Fibroblast of skin of left quadriceps (primary cell): ENCODE measurements at regions not wholly inside any gene's neighbourhood (a gene's known extent, or its start where the extent isn't known, plus 50 kb on each side); places are given as distances from the start of the nearest gene placed in this dataset.

ENCODE experiments used
- DNase-seq, 2 experiments: peaks; one replicate each; pipeline ENCODE4 v3.0.0-alpha.2; 2013; ENCODE audit warnings: low read depth in 2 of 2

DNA sequence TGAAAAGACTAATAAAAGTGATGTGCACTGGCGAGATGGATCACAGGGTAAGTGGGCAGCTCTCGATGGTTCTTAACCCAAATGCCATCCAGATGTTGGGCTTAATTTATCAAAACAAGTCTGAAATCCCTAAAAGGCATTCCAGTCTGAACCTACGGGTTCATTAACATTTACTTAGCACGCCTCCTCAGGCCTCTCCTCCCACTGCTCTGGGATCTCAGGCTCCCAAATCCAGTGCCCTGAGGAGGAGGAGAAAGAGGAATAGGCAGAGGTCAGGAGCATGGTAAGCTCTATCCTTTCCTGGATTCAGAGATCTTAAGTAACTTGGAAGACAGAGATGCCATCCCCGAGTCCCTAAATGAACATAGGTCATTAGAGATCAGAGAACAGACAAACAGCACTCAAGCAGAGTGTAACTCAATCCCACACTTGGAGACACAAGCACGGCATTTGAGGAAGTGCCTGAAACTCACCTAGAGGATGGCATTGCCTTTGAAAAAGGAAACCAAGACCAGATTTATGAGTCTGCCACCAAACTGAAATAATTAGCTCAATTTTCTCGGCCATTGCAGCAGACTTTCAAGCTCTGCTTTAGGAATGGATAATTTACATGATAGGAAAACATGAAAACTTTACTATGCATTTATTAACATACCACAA is 140.9 kb downstream of the CXCL12 start:
- no peak for DNase-seq

- no peak for DNase-seq
Measured at GRCh38 chr10:44242826-44243225, 142.1 kb downstream of the CXCL12 start.

- DNase-seq = no peak
Measured at GRCh38 chr10:44242091-44242490, 142.8 kb downstream of the CXCL12 start.

DNA sequence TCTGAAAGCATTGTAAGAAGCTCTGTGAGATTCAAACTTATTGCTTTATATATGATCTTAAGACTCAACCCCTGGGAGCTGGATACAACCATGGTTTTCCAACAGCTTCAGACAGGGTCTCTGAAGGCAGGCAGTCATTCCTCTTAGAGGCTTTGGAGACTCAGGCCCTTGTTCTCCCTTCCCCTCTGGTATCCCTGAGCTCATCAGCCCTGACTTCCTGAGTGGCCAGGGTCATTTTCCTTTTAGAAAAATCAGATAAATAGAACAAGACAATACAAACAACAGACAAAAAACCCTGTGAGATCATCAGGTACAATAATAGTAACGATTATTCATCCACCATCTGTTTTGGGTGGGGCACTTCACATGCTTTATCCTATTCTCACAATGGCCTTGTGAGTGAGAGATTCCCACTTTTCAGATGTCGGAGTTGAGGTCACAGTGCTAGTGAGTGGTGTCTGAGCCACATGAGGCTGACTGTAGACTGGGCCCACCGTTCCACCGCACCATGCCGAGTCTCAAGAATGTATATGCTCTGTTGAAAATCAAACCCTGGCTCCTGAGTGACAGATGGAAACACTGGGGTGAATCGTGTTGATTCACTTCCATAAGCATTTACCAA is 144.2 kb downstream of the CXCL12 start:
- no peak for DNase-seq

DNA sequence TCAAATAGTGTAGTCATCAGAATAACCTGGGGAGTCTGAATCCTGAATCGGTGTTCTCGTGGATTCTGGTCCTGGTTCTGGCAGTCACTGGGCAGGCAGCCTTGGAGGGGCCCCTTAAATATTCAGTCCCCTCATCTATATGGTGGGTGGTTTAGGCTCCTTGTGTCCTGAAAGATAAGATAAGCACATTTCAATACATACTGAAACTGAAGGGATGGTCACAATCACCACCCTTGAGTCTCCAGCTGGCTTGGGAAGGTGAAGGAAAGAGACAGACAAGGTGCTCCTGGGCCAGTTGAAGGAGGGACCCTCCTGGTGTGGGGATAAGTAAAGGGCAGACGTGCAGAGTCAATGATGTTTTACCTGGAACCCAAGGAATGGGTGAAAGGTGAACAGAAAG is 146.7 kb downstream of the CXCL12 start:
- DNase-seq = no peak

- DNase-seq = no peak
Measured at GRCh38 chr10:44237364-44238049, 147.4 kb downstream of the CXCL12 start.

GRCh38 chr10:44235363-44235762 is 149.5 kb downstream of the CXCL12 start:
- no peak for DNase-seq

GRCh38 chr10:44234483-44234875 is 150.4 kb downstream of the CXCL12 start:
- DNase-seq = no peak

DNA sequence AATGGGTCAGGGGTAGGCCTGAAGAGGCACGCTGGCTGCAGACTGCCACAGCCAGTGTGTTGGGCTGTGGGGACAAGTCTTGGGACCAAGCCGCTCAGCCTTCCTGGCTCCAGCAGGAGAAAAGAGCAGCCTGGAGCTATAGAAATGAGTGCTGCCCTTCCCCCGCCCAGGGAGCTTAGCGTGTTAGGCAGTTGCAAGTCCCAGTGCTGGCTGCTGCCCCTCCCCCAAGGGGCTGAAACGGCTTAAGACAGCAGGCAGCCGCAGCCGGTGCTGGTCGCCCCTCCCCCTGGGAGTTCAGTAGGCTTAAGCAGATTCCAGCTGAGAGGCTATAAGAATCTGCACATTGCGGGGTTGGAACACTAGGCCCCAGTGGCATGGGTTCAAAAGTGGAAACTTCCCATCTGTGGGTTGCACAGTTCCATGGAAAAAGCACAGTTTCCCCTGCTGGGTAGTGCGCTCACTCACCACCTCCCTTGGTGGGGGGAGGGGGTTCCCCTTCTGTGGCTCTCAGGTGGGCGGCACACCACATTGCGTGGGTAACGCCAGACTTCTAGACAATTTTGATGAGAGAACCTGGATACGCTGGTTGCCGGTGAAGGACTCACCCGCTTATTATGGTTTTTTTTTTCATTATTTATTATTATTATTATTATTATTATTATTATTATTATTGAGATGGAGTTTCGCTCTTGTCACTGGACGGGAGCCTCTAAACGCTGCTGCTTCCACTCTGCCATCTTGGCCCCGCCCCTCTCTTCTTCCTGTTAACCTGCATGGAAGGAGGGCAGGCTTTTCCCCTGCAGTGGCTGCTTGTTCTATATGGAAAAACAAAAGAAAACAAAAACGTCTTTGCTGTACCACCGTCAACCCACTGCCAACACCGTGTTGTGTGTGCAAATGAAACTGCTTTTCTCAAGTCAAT is 151.1 kb downstream of the CXCL12 start:
- peak; percentile 60 to 69 for DNase-seq

- no peak for DNase-seq
Measured at GRCh38 chr10:44217274-44217820, 167.6 kb downstream of the CXCL12 start.

- no peak for DNase-seq
Measured at GRCh38 chr10:44216073-44216472, 168.8 kb downstream of the CXCL12 start.

GRCh38 chr10:44209811-44210210 is 175.1 kb downstream of the CXCL12 start:
- DNase-seq = no peak

- no peak for DNase-seq
Measured at GRCh38 chr10:44207160-44207559, 177.7 kb downstream of the CXCL12 start.

DNA sequence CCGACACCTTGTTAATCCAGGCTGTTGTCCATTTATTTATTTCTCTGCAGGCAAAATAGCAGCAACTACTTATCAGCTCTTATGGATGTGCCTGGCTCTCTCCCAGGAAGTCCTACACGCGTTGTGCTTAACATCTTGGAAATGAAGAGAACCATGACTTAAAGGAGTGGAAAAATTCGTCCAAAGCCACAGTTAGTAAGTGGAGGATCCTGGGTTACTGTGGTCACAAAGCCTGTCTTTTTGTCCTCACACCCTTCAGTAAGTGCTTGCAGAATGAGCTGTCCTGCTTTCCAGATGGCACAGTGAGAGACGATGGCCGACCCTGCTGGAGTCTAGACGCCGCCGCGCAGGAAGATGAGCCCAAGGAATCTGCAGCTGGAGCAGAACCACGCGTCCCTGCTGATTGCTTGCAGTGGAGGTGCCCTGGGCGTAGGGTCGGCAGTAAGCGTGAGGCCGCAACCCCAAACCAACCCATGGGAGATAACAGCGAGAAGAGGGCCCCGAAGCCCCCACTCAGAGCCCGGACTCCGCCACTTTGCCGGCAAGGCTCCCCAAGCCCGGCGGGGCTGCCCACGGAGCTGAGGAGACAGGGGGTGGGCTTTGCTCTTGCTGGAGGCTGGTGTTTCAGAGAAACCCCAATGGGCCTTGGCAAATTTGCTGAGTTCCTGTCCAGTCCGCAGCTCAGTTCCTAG is 178.6 kb downstream of the CXCL12 start:
- DNase-seq = no peak

GRCh38 chr10:44205067-44205466 is 179.8 kb downstream of the CXCL12 start:
- no peak for DNase-seq

DNA sequence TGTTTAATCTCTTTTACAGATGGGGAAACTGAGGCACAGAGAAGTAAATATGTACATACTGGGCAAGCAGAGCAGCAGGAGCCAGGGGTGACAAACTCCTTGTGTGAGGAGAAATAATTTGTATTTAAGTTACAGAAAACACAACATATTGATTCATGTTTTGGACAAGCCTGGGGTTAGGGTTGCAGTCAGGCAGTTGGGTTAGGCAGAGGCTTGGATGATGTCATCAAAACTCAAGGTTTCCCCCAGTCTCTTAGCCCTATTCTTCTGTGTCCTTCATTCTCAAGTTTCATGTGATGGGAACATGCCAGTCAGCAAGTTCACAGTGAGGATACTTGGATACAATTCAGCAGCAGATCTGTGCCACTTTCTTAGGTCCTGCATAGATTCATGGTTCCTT is 181.4 kb downstream of the CXCL12 start:
- DNase-seq = no peak

DNA sequence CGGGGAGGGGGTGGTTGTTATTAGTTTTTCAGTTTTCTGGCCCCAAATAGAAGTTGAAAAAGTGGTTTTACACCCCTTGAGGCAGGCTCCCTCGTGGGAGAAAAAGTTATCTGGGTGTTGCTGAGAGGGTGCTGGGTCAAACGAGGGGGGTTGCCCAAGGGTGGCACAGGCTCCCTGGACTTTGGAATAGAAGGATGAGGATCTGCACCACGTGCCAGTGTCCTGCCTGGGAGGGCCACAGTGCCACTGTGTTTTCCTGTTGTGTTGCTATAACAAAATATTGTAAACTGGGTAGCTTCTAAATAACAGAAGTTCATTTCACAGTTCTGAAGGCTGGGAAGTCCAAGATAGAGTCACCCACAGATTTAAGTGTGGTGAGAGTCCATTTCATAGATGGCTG is 181.9 kb downstream of the CXCL12 start:
- DNase-seq = no peak

- DNase-seq = no peak
Measured at GRCh38 chr10:44201656-44202055, 183.2 kb downstream of the CXCL12 start.

- DNase-seq = no peak
Measured at GRCh38 chr10:44201011-44201410, 183.9 kb downstream of the CXCL12 start.

GRCh38 chr10:44199991-44200655 is 184.8 kb downstream of the CXCL12 start:
- DNase-seq = no peak

DNA sequence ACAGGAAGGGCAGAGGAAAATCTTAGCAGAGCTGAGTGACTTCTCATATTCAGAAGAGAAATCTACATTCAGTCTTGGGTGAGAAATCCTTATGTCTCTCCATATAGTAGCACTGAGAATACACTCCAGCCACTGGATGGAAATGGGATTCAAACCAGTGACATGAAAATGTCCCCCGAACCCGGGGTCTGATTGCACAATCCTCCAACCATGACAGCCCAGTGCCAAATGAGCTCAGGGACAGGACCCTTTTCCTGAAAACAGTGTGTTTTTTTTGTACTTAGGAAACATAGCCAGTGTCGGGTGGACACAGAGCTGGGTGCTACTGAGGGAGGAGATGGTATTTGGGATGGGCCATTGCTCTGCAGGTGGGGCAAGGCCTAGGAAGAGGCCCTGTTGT is 185.6 kb downstream of the CXCL12 start:
- DNase-seq = no peak
